NK-92 treated with Interleukin-12 subunit alpha and Interleukin-12 subunit beta, amount 100 ng/mL, for 24 hours (cell line): ENCODE measurements at regions not wholly inside any gene's neighbourhood (a gene's known extent, or its start where the extent isn't known, plus 50 kb on each side); places are given as distances from the start of the nearest gene placed in this dataset.

Source experiments
- DNase-seq: peaks from one replicate; lab custom pipeline; 2025; lab: John Stamatoyannopoulos, UW

- DNase-seq: no peak
These were observed 222.7 kb upstream of the LNX1 start for GRCh38 chr4:53813998-53814397.

GRCh38 chr4:53810643-53811042, 219.4 kb upstream of the LNX1 start:
- DNase-seq: no peak

DNA sequence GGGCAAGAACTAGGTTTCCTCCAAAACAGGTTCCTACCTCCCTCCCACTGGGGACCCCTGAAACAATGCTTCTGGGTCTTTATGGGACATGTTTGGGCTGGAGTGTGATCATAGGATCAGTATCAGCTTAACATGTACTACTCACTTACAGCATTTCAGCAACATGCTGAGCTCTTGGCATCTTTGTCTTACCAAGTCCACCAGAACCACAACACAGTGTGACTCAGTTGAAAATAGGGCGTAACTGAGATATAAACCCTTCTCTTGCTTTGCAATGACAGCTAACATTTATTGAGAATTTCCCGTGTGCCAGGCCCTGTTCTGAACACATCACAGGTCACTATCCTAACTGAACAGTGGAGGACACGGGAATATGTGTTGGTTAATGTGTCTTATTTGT, 218.5 kb upstream of the LNX1 start:
- no peak for DNase-seq

DNA sequence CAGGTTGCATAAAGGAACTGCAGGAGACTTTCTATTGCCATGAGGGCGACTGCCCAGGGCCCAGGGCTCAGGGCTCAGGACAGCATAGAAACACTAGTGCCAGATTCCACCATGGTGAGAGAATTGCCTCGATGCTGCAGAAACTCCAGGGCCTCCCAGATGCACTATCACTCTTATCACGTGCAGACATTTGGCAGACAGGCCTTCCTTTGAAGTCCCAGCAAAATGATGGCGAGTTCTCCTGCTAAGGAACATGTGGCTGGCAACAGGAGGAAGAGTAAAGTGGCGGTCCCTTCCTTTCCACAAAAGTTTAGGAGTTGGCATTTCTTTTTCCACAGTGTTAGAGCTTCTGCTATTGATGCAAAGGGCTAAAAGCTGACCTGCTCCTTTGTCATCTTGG, 214.0 kb upstream of the LNX1 start:
- no peak for DNase-seq

DNA sequence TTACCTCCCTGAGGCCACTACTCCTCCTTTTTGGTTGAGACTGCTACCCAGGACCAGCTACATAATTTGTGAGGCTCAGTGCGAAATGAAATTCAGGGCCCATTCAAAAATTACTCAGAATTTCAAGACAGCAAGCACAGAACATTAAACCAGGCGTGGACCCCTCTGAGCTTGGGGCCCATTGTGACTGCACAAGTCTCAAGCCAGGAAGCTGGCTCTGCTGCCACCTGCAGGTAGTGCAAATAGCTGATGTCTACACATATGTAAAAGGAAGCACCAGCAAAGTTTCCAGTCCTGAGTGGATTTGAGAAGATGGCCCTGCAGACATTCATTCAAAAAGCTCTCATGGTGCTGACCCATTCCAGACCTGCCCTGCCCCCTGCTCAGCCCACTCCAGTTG, 213.4 kb upstream of the LNX1 start:
- no peak for DNase-seq

DNA sequence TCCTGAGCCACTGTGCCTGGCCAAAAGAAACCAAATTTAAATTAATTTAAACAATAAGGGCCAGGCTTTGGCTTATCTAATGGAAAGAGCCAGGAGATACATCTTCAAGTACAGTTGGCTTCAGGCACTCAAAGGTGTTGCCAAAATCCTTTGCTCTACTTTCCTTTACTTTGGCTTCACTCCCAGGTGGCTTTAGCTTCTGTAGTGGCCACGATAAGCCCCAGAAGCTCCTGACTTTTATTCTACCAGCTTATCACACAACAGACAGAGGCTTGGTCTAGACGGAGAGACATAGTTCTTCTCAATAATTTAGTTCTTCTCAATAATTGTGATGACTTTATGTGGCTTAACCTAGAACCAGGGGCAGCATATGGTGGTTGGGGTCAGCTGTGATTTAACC, 211.2 kb upstream of the LNX1 start:
- DNase-seq: no peak

GRCh38 chr4:53801373-53801772, 210.1 kb upstream of the LNX1 start:
- no peak for DNase-seq

DNA sequence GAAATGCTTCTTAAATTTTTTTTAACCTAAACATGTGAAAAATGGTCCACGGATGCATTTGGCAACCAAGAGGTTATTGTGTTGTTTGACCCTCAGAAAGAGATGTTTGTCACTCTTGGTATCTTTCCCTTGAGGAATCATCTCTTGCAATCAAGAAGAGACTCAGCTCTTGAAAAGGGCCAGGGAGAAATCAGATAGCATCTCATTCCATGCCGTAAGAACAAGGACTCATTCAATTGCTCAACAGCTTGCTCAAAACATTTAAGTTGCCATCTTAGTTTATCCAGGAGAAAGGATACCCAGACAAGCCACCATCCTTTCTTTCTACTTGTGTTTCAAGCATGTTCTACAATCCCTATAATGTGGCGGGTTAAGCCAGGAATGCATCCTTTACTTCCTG, 209.5 kb upstream of the LNX1 start:
- no peak for DNase-seq

DNA sequence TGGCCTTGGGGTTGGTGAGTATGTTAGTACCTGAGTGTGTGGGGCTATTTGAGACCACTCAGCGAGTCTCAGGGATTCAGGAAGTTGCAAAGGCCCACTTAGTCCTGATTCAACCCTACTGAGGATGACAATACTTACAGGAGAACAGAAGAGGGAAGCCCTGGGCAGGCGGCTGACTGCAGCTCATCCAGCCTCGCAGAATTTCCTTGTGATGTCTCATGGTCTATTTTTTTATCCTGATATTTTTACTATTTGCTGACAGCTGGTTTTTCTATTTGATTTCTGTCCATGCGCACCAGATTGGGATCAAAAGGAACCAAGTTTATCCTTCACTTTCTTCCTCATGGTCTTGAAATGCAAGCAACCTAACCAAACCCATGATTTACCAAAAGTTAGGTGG, 201.8 kb upstream of the LNX1 start:
- DNase-seq: no peak

DNA sequence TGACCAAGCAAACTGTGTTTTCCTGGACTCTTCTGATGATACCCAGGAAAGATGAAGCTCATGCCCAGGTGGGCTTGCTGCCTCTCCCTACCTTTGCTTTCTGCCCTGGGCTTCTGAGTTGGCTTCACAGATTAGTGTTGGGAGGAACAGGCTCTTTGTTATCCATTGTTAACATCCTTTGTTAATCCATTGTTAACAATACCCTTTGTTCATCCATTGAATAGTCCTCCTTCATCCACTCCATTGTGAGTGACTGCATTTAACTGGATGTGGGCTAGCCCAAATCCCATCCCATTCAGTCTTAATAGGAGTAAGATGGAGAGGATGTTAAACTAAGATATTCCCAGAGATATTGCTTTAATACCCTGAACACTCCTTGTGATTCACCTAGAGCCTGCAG, 199.0 kb upstream of the LNX1 start:
- DNase-seq: no peak

GRCh38 chr4:53788621-53789020, 197.3 kb upstream of the LNX1 start:
- no peak for DNase-seq

- DNase-seq: no peak
These were observed 196.7 kb upstream of the LNX1 start for GRCh38 chr4:53788011-53788410.

DNA sequence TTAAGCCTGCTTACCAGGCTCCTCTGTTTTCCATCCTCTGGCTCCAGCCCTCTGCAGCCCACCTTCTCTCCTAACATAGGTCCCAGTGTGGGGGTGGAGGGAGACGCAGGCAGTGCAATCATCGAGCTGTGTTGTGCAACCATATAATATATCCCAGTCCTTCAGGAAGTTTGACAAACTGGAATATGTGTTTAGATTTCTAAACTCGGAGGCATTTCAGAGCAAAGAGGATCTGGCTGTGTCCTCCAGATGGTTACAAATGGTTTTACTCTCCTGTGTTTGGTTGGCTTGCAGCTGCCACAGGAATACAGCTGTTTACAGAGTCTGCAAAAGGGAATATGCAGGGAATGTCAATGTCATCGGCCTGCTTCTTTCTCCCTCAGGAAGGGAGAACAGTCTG, 195.3 kb upstream of the LNX1 start:
- DNase-seq: no peak

GRCh38 chr4:53785996-53786395, 194.7 kb upstream of the LNX1 start:
- no peak for DNase-seq

DNA sequence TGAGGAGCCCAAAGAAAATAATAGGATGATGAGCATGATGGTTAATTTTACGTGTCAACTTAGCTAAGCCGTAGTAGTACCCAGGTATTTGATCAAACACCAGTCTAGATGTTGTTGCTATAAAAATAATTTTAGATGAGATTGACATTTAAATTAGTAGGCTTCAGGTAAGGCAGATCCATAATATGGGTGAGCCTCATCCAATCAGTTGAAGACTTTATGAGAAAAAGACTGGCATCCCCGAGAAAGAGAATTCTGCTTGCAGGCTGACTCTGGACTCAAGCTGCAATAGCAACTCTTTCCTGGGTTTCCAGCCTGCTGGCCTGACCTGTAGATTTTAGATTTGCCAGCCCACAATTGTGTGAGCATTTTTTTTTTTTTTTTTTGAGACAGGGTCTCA, 192.8 kb upstream of the LNX1 start:
- DNase-seq: no peak

DNA sequence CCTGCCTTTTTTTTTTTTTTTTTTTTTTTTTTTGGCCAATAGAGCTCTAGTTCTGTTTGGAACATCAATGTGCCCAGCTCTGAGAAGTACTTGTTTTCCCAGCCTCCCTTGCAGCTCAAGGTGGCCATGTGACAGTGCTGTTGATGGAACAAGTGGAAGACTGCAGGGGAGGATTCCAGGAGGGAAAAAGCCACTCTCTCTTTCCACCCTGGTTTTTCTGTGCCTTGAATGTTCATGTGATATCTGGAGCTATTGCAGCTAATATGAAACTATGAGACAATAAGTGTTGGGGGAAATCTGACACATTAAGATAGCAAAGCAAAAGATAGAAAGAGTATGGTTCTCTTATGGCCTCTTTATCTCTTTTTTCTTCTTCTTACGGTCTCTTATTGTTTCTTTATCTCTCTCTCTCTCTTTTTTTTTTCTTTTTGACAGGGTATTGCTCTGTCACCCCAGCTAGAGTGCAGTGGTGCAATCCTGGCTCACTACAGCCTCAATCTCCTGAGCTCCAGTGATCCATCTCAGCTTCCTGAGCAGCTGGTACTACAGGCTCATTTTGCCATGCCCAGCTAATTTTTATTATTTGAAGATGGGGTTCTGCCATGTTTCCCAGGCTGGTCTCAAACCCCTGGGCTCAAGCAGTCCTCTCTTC, 192.0 kb upstream of the LNX1 start:
- DNase-seq: no peak

DNA sequence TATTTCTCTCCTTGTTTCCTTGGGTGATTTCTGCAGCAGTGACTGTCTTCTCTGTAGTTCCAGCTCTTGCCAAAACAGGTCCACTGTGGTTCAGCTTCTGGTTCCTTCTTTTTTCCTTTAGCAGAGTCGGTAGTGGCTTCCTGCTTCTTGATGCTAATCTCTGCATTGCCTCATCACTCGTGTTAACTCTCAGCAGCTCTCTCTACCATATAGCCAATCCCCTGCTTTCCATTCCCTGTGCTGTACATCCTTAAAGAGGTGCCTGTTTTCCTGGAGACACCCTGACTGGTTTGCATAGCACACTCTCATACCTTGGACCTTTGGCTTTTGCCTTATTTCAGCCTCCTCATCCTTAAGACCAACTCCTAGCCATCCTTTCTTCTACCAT, 191.2 kb upstream of the LNX1 start:
- DNase-seq: no peak

- DNase-seq: no peak
These were observed 190.6 kb upstream of the LNX1 start for GRCh38 chr4:53781629-53782457.

GRCh38 chr4:53780736-53781400, 189.6 kb upstream of the LNX1 start:
- DNase-seq: no peak

DNA sequence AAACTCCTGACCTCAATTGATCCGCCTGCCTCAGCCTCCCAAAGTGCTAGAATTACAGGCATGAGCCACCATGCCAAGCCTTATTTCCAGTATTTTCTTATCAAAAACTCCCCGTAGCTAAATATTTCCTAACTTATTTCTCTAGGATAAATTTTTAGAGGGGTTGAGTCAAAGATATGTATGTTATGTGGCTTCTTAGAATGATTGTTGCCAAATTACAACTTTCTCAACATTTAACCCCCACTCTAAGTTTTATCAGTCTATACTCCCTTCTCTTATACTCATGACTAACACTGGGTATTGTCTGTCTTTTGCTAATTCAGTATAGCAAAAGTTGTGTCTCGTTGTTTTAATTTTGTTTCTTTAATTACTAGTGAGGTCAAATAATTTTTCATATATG, 187.7 kb upstream of the LNX1 start:
- DNase-seq: no peak

- no peak for DNase-seq
These were observed 186.9 kb upstream of the LNX1 start for GRCh38 chr4:53778155-53778554.

DNA sequence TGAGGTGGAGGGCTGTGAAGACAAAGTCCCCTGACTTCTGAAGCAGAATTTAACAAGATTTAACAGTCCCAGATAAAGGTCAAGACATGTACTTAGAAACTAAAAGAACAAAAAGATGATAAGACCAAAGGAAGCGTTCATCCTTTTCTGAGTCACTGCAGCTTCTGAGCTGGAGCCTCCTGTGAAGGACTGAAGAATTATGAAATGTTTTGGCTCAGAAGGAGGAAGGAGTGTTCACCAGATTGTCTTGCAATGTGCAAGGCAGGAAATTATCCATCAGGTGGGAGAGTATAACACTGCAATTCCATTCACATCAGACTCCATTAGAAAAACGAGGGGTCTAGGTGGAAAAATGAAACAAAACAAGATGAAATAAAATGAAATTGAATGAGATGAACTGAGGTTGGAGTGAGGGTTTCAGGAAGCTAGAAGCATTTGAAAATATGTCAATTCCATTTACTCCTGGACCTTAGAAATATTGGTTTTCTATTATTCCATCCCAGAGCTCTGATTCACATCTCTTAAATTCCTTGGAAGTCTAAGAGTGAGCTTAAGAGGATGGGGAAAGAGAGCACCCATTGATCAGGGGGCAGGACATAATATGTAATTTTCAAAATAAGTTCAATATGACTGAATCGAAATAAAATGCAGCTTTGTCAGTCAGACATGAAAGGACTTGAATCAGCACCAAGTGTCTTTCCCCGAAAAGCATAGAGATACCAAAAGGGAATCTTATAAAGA, 186.1 kb upstream of the LNX1 start:
- DNase-seq: no peak

DNA sequence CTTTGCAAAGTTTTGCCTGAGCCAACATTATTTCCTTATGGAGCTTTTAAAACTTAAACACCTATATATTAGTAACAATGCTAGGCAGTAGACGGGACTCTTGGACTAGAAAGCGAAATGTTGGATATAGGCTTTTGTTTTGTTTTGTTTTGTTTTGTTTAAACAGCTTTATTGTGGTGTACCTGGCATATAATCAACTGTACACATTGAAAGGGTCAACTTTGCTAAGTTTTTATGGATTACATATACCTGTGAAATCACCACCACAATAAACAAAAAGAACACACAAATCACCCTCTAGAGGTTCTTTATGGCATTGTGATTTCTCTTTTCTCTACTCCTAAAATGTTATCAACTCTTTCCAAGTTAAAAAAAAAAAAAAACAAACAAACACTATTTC, 184.9 kb upstream of the LNX1 start:
- DNase-seq: no peak
